Endothelial cell of umbilical vein (primary cell): ENCODE measurements at regions not wholly inside any gene's neighbourhood (a gene's known extent, or its start where the extent isn't known, plus 50 kb on each side); places are given as distances from the start of the nearest gene placed in this dataset.

ENCODE experiments used
- BruUV-seq: library from RNA; stranded (reverse); fragments of 400-500 nt; replicated peaks from 2 replicates; lab custom pipeline; 2021; lab: Mats Ljungman, UMichigan
- CTCF ChIA-PET: fragments of 300-600, 350-600 bp; sonication (Branson Sonifier 250); formaldehyde crosslinking; loops from one replicate; lab custom pipeline; 2021; ENCODE audit warnings: antibody characterized with exemption, inconsistent platforms; lab: Charles Lee
- POLR2A ChIA-PET: fragments of 300-600, 350-600 bp; sonication (Branson Sonifier 250); formaldehyde crosslinking; loops from one replicate; lab custom pipeline; 2021; ENCODE audit warnings: antibody characterized with exemption, inconsistent platforms; lab: Charles Lee
- DNase-seq: peaks from one replicate; pipeline ENCODE4 v3.0.0-alpha.2; 2011; ENCODE audit warnings: low read depth, low spot score
- FAIRE-seq: peaks from 2 replicates; lab custom pipeline; 2011; peaks lifted over from hg19 to GRCh38; lab: Jason Lieb, UNC
- H2AFZ ChIP-seq: 2 replicates; pipeline ENCODE4 v1.6.0; 2012; ENCODE audit warnings: low read depth, low read length, control low read depth, inconsistent platforms
- H3K27ac ChIP-seq: 2 replicates; pipeline ENCODE4 v1.5.1; 2011; ENCODE audit warnings: low read depth, mild to moderate bottlenecking, control low read depth, low read length, moderate library complexity; ENCODE audit not compliant: insufficient read depth
- H3K27me3 ChIP-seq, 2 experiments: 2 replicates each; pipeline versions ENCODE4 v1.6.0 to v1.6.1; 2011; ENCODE audit warnings: low read length in 2 of 2, mixed read lengths in 1 of 2; ENCODE audit not compliant: control insufficient read depth in 2 of 2, insufficient read depth in 2 of 2
- H3K36me3 ChIP-seq, 2 experiments: 2 replicates in 1 of 2; 3 replicates in 1 of 2; pipeline ENCODE4 v1.5.1; 2011; ENCODE audit warnings: low read length in 2 of 2, mild to moderate bottlenecking in 1 of 2, moderate library complexity in 1 of 2; ENCODE audit not compliant: control insufficient read depth in 2 of 2, insufficient read depth in 2 of 2; ENCODE audit errors: extremely low read depth in 1 of 2
- H3K4me1 ChIP-seq: 3 replicates; pipeline ENCODE4 v1.5.1; 2011; ENCODE audit warnings: mild to moderate bottlenecking, low read length; ENCODE audit not compliant: control insufficient read depth, insufficient read depth; ENCODE audit errors: extremely low read depth
- H3K4me2 ChIP-seq: 2 replicates; pipeline ENCODE4 v1.6.1; 2011; ENCODE audit warnings: low read length, control low read depth, mixed read lengths; ENCODE audit not compliant: insufficient read depth
- H3K4me3 ChIP-seq, 3 experiments: fragments of 200-600 bp in 1 of 3; sonication (generic), shearing (Covaris generic) in 1 of 3; replicated peaks in 1 of 3; 2 replicates each; pipeline ENCODE4 v1.5.1; 2011 to 2016; ENCODE audit warnings: control low read depth in 3 of 3, low read length in 3 of 3, mild to moderate bottlenecking in 2 of 3, inconsistent platforms in 1 of 3, low read depth in 1 of 3, moderate library complexity in 1 of 3; ENCODE audit not compliant: insufficient read depth in 1 of 3
- H3K79me2 ChIP-seq: 2 replicates; pipeline ENCODE4 v1.6.0; 2012; ENCODE audit warnings: low read length, inconsistent platforms; ENCODE audit not compliant: control insufficient read depth, insufficient read depth
- H3K9ac ChIP-seq: replicated peaks from 2 replicates; pipeline ENCODE3; 2011; ENCODE audit warnings: low read length, control low read depth; ENCODE audit not compliant: insufficient read depth; ENCODE audit errors: extremely low read depth
- H3K9me1 ChIP-seq: replicated peaks from 3 replicates; pipeline ENCODE4 v1.6.0; 2011; ENCODE audit warnings: mild to moderate bottlenecking, low read length; ENCODE audit not compliant: control insufficient read depth, insufficient read depth; ENCODE audit errors: extremely low read depth
- H3K9me3 ChIP-seq: replicated peaks from 2 replicates; pipeline ENCODE4 v1.5.1; 2012; ENCODE audit warnings: low read length, inconsistent platforms; ENCODE audit not compliant: control insufficient read depth, insufficient read depth
- H4K20me1 ChIP-seq: replicated peaks from 2 replicates; pipeline ENCODE3; 2011; ENCODE audit warnings: mild to moderate bottlenecking, low read length; ENCODE audit not compliant: control insufficient read depth, insufficient read depth; ENCODE audit errors: extremely low read depth
- EZH2 ChIP-seq: IDR thresholded peaks from 2 replicates; pipeline ENCODE4 v1.6.1; 2012; ENCODE audit warnings: borderline replicate concordance, low read depth, mild to moderate bottlenecking, moderate library complexity, low read length, inconsistent platforms; ENCODE audit not compliant: severe bottlenecking
- FOS ChIP-seq: IDR thresholded peaks from 2 replicates; pipeline ENCODE4 v1.6.1; 2011; ENCODE audit warnings: mild to moderate bottlenecking, low read length, moderate library complexity, borderline replicate concordance; ENCODE audit not compliant: insufficient read depth
- GATA2 ChIP-seq: IDR thresholded peaks from 2 replicates; pipeline ENCODE4 v1.7.0; 2011; ENCODE audit warnings: low read depth, mild to moderate bottlenecking, moderate library complexity, mixed read lengths, low read length; ENCODE audit not compliant: insufficient read length, insufficient read depth
- JUN ChIP-seq: IDR thresholded peaks from 2 replicates; pipeline ENCODE4 v1.6.1; 2011; ENCODE audit warnings: borderline replicate concordance, low read depth; ENCODE audit not compliant: insufficient read length, insufficient read depth
- MAX ChIP-seq: IDR thresholded peaks from 2 replicates; pipeline ENCODE4 v1.6.1; 2011; ENCODE audit not compliant: insufficient read depth, insufficient read length
- MYC ChIP-seq: IDR thresholded peaks from one replicate; pipeline ENCODE4 v1.6.1; 2011; ENCODE audit warnings: mild to moderate bottlenecking, low read depth, low read length
- POLR2A ChIP-seq: IDR thresholded peaks from 2 replicates; pipeline ENCODE4 v1.6.1; 2012; ENCODE audit warnings: low read depth, mild to moderate bottlenecking, control low read depth, low read length
- POLR2AphosphoS5 ChIP-seq: IDR thresholded peaks from 2 replicates; pipeline ENCODE4 v1.6.1; 2012; ENCODE audit warnings: low read depth, mild to moderate bottlenecking, control low read depth, low read length, moderate library complexity; ENCODE audit not compliant: insufficient read depth
- dilution Hi-C: fragments of 300-500 bp; cut with MboI; formaldehyde crosslinking; loops from one replicate; pipeline ENCODE4 v1.15.0; 2019; ENCODE audit warnings: low sequenced_read_pairs; ENCODE audit not compliant: extremely low pct_ligation_motif_present
- intact Hi-C: fragments of 100-400 bp; cut with micrococcal nuclease; formaldehyde crosslinking; loops from one replicate; pipeline ENCODE4 v1.10.0; 2022
- TF ChIP-seq, protein P1 (sequence below), 2 donors: IDR thresholded peaks; 1 replicate in 1 of 2; 2 replicates in 1 of 2; pipeline ENCODE4 v1.5.1; 2011; ENCODE audit warnings: low read length in 2 of 2, mild to moderate bottlenecking in 2 of 2, moderate library complexity in 2 of 2, control low read depth in 1 of 2, inconsistent platforms in 1 of 2, low read depth in 1 of 2; ENCODE audit not compliant: insufficient read depth in 1 of 2; ENCODE audit errors: extremely low read depth in 1 of 2

DNA sequence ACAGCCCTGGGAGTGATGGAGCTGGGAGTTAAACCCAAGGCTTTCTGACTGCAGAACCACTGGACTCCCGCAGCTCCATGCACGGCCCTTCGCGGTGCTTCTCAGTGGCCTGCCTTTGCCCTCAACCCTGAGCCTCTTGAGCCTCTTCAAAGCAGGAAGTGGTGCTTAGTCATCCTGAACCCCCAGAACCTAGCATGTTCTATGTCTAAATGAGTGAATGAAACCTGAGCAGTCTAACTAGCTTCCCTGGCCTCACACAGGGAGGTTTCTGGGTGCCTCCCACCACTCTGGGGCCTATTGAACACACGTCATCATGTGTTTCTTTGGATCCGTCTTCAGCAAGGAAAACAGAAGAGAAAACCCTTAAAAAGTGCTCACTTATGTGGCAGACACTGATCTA is 117.9 kb upstream of the SFSWAP start:
- Histone ChIP-seq H3K36me3 (no peaks in the 10 kb centered on the region), H4K20me1 (no peaks in the 10 kb centered on the region), H3K27ac (no peak overlapping the region), H3K9me3 (no peaks in the 10 kb centered on the region), H3K4me1 (no peaks in the 10 kb centered on the region), H3K79me2 (no peaks in the 10 kb centered on the region), H3K27me3 (no peaks in the 10 kb centered on the region), H3K4me3 (no peak overlapping the region), H3K4me2 (no peak overlapping the region), H3K9ac (no peak overlapping the region), H3K9me1 (no peaks in the 10 kb centered on the region), H2AFZ (no peak overlapping the region)
- dilution Hi-C loops, result no loop called here
- BruUV-seq, result no TSS peak
- intact Hi-C loops, result no loop called here
- POLR2A ChIA-PET, result no interaction called here
- DNase-seq (no peak), FAIRE-seq (no peak)
- TF ChIP-seq POLR2AphosphoS5 (no peak), GATA2 (no peak), POLR2A (no peak), MYC (no peak), MAX (no peak), EZH2 (no peak), FOS (no peak), JUN (no peak)
- TF ChIP-seq, protein P1, sequence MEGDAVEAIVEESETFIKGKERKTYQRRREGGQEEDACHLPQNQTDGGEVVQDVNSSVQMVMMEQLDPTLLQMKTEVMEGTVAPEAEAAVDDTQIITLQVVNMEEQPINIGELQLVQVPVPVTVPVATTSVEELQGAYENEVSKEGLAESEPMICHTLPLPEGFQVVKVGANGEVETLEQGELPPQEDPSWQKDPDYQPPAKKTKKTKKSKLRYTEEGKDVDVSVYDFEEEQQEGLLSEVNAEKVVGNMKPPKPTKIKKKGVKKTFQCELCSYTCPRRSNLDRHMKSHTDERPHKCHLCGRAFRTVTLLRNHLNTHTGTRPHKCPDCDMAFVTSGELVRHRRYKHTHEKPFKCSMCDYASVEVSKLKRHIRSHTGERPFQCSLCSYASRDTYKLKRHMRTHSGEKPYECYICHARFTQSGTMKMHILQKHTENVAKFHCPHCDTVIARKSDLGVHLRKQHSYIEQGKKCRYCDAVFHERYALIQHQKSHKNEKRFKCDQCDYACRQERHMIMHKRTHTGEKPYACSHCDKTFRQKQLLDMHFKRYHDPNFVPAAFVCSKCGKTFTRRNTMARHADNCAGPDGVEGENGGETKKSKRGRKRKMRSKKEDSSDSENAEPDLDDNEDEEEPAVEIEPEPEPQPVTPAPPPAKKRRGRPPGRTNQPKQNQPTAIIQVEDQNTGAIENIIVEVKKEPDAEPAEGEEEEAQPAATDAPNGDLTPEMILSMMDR (IDR thresholded peaks at IDR 0.05; ENCODE audit: extremely low read depth in 1 of 2, insufficient read depth in 1 of 2, low read depth in 1 of 2, low read length in 2 of 2), result no peak
- CTCF ChIA-PET, result no interaction called here
